ENCODE measurements at regions not wholly inside any gene's neighbourhood (a gene's known extent, or its start where the extent isn't known, plus 50 kb on each side); places are given as distances from the start of the nearest gene placed in this dataset.
"Not testable (repeated sequence)": the region's sequence is repeated elsewhere in the genome, so short reads cannot be mapped to it uniquely, and the experiment has no call there.

DNA sequence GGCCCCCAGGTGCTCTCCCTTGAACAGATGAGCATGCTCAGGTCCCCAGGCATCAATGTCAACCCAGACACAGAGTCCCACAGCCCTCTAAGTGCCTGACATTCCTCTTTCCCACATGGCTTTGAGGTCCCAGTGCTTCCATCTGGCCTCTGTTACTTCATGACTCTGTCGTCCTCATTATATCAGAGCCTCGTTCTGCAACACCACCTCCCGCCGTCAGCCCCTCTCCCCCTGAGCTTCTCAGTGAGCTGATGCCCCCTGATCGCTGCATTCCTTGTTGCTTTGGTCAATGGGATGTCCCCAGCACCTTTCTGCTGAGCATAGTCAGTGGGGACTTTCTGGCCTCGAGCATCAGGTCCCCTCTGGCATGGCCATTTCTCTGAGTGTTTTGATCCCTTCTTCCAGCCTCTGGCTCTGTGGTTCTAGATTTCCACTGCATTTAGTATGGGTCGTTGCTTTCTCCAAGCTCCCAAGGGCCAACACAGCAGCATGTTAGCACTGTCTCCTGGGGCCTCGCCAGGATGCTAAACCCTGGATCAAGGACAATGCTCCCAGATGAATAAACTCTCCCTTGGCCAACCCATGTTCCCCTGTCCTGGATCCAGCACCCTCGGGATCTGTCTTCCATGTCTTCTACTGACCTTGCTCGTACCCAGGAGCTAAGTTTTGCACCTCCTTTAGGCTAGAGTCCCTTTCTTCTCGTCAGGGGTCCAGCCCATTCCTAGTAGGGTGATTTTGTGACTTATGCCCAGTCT lies 143.2 kb upstream of the TWIST2 start:
- DNase-seq = no peak

DNA sequence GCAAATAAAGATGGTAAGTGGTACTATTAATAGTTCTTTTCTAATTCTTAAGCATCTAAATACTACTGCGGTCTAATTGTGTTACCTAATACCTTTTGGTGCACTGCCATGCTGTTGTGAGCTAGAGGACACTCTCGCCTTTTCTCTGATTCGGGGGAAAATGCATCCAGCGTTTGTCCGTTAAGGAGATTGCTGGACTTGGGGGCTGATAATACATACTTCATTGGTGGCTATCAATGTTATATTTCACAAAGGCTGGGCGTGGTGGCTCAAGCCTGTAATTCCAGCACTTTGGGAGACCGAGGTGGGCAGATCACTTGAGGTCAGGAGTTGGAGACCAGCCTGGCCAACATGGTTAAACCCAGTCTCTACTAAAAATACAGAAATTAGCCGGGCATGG lies 141.7 kb upstream of the TWIST2 start:
- no peak for DNase-seq

DNA sequence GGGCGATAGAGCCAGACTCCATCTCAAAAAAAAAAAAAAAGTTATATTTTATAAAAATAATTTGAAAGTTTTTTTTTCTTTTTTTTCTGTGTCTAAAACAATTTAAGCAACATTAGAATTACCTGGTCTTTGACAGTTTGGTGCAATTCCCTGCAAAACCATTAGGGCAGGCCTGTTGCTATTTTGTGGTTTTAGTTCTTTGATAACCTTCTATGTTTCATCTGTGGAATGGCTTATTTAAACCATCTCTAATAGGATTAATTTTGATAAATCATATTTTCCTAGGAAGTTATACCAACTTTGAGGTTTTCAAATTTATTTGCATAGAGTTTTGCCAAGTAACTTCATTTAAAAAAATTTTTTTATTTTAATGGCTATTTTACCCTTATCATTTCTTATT lies 141.2 kb upstream of the TWIST2 start:
- DNase-seq = no peak

DNA sequence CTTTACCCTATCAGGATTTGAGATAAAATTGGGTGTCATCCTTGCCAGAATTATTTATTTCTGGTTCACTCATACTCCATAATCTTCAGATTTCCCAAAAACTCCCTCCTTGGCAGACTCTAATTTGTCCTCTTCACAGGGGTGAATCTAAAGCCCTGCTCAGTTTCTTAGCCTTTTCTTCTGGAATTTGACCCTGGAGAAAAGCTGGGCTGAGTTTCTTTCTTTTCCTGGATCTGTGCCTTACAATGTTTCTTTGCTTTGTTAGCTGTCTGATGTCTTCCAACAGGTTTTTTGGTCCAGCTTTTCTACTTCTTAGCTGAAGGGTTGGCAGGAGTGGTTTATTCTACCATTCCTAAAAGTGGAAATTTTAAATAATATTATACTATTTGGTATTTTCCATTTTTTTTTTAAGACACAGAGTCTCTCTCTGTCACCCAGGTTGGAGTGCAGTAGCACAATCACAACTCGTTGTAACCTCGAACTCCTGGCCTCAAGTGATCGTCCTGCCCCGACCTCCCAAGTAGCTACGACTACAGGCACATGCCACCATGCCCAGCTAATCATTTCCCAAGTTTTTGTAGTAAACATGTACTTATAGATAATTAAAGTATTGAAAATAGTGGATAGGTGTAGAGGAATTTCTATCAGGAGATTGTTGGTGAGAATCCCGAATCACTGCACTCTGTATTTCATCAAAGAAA lies 138.4 kb upstream of the TWIST2 start:
- DNase-seq = no peak

DNA sequence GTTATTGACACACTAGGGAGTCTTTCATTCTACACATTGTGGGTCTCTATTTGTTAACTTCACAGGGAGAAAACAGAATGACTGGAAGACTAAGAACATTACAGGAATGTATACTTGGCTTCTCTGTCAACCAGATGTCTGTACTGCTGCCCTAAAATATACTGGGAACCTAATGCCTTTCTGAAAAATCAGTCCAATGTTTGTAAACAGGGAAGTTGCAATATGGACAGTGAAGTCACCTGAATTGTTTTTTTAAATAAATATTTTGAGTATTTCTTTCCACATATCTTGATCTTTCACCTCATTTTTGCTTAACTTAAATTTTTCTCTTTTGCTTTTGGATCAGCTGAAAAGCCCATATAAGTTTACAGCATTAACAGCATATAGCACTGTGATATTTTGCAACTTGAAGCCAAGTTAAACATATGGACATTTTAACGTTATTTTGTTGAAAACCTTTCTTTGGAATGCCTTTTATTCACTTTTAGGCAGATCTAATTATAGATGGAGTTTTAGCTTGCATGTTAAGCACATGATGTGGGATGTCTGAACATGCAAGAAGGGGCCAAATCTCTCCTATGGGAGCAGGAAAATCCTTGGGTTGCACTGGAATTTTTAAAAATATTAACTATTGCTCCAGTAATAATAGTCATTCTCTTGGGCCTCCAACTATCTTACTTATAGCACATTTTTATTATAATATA lies 137.7 kb upstream of the TWIST2 start:
- no peak for DNase-seq

DNA sequence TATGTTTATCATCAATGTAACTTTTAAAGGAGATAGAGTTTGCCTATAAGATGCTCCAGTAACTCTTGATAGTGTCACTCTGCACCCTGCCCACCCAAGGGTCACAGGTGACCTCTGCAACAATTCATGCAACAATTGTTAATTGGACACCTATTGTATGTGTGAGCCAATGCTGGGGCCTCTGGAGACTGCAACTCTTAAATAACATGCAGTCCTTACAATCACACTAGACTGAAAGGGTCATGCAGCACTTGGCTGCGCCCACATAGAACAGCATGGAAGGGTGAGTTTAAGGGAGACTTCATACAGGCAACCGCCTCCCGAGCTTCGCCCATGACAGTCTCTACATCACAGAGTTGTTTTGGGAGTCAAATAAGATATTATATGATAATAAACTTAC lies 137.1 kb upstream of the TWIST2 start:
- no peak for DNase-seq

DNA sequence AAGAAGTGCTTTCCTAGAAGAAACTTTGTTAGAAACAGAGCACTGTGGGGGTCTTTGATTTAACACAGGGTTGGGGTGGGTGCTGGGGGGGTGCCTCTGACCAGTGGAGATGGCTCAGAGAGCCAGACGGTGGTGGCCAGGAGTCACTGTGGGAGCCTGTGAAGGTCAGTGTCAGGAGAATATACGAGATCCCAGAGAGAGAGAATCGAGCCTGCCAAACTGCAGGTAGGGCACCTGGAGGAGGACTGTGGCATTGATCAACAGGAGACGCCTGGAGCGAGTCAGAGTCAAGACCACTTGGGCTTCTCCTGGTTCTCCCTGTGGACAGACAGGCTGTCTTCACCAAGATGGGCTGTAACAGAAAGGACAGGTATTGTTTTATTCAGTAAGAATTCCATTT lies 136.5 kb upstream of the TWIST2 start:
- DNase-seq = no peak

DNA sequence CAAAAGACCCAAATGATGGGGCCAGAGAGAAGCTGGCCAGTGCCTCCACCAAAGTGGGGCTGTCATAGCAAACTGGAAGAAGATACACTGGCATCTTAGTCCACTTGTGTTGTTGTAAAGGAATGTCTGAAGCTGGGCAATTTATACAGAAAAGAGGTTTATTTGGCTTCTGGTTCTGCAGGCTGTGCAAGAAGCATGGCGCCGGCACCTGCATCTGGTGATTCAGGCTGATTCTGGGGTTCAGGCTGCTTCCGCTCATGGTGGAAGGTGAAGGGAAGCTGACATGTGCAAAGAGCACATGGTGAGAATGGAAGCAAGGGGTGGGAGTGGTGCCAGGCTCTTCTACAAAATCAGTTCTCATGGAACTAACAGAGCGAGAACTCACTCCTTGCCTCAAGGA lies 135.9 kb upstream of the TWIST2 start:
- DNase-seq = no peak

DNA sequence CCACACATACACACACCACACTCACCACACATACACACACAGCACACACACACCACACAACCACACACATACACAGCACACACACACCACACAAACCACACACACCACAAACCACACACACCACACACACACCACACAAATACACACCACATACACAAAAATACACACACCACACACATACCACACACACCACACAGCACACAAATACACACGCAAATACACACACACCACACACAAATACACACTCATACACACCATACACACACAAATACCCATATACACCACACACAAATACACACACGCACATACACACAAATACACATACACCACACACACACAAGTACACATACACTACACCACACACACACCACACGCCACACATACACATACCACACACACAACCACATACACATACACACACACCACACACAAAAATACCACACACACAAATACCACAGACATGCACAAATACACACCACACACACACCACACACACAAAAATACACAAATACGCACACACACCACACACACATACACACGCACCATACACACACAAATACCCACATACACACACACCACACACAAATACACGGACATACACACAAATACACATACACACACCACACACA lies 134.6 kb upstream of the TWIST2 start:
- DNase-seq = no peak

DNA sequence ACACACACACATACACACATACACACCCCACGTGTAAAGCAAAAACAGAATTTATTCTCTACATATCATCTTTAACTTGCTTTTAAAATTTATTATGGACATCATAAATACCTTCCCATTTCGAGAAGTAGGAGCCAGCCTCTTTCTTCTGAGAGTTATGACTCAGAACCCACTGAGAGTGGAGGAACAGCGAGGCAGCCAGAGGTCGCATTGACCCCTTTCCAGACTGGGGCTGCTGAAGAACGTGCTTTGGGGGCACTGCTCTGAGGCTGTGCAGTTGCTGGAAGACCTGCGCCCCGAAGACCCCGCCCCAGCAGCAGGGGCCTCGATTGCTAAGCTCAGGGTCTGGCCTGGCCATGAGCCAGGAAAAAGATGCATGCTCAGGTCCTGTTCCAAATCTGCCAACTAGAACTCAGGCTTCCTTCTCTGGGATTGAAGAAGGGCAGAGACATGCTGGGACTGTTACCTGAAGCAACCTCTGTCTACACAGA lies 133.8 kb upstream of the TWIST2 start:
- DNase-seq = no peak

DNA sequence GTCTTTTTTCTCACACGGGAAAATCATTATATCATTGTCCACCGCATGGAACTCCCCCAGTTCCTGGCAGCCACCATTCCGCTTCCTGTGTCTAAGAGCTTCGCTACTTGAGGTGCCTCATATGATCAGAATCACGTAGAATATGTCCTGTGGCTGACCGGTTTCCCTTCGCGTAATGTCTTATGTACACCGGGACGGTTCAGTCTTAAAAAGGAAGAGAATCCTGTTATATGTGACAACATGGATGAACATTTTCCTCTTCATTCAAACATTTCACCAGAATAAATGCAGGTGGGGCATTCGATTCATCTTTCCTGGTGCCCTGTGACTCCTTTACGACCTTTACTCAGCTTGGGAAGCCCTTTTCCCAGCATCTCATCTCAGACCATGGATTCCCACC lies 131.7 kb upstream of the TWIST2 start:
- no peak for DNase-seq

DNA sequence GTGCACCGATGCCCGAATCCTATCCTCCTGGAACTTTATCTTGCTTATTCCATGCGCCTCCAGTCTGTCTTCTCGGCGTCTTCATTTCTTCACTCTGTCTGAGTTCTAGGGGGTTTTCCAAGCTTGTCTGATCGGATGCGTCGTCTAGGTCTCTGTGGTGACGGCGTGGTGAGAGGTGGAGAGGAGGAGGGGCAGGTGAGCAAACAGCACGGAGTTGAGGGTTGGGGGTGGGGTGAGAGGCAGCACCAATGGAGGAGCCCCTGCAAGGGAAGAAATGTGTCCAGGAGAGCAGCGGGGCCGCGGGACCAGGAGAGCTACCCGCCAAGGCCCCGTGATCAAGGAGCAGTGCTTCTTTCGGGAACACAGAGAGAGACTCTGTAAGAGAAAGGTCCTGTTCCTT lies 131.3 kb upstream of the TWIST2 start:
- DNase-seq = no peak

DNA sequence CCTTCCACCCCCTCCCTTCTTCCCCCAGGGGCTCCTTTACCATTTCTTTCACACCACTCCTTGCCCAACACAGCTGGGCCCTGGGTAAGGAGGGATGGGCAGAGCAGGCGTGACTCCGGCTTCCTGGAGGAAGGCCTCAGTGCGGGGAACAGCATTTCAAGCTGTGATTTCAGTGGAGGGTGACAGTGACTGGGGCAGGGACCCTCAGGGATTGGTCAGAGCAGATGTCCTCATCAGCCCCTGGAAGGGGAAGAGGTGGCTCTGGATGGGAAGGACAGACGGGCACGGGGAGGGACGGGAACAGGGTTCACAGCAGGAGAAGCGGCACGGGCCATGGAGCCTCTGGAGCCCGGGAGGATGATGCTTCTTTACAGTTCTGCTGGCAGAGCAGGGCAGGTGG lies 130.8 kb upstream of the TWIST2 start:
- no peak for DNase-seq

DNA sequence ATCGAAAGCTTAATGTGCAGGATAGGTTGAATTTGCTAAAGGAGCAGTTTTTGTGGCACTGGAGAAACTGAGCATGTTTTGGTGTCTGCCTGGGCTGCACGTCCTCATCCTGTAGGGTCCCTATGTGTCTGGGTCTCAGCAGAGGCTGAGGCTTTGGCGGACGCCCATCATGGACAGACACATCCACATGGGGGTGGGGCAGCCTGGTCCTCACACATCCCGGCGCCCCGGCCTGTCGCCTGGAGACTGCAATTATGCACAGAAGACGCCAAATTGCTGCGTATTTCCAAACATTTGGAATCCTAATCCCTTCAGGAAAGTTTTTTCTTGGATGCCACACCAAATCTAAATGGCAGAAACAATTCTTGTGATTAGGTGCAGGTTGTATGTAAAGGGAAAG lies 128.2 kb upstream of the TWIST2 start:
- no peak for DNase-seq

DNA sequence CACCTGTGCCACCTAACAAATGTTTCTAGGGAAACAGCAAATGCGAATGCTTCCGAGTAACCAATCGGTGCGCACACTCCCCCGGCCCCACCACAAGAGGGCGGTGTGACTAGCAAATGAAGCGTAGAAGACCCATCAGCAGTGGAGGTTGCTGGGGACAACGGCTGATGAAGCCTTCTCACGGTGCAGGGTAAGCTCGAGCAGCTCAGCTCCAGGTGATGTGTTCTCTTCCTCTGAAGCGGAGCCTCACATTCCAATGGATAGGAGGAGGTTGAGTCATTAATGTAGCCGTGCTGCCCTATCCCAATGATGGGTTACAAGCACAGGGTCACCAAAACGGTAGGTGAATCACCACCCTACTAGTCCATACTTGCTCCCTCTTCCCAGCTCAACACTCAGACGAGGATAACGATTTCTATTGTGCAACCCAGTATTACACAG lies 127.6 kb upstream of the TWIST2 start:
- no peak for DNase-seq

DNA sequence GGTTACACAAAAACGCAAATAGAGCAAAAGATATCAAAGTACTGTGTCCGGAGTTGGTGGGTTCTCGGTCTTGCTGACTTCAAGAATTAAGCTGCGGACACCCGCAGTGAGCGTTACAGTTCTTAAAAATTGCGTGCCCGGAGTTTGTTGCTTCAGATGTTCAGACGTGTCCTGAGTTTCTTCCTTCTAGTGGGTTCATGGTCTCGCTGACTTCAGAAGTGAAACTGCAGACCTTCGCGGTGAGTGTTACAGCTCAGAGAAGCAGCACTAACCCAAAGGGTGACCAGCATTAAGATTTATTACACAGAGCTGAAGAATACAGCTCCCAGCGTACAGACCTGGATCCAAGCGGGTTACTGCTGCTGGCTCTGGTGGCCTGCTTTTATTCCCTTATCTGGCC lies 125.7 kb upstream of the TWIST2 start:
- no peak for DNase-seq

DNA sequence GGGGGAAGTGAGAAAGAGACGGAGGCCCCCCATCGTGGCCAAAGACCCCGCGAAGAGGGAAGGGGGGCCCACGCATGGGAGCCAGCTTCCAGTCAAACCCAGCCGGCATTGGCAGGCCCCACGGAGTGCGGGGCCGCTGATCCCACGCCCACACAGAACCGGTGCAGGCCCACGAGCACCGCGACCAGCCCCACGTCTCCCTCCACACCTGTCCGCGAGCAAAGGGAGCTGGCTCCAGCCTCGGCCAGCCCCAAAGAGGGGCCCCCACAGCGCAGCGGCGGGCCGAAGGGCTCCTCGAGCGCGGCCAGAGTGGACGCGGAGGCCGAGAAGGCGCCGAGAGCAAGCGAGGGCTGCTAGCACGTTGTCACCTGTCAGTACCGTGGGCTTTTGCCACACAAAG lies 125.0 kb upstream of the TWIST2 start:
- DNase-seq = no peak

DNA sequence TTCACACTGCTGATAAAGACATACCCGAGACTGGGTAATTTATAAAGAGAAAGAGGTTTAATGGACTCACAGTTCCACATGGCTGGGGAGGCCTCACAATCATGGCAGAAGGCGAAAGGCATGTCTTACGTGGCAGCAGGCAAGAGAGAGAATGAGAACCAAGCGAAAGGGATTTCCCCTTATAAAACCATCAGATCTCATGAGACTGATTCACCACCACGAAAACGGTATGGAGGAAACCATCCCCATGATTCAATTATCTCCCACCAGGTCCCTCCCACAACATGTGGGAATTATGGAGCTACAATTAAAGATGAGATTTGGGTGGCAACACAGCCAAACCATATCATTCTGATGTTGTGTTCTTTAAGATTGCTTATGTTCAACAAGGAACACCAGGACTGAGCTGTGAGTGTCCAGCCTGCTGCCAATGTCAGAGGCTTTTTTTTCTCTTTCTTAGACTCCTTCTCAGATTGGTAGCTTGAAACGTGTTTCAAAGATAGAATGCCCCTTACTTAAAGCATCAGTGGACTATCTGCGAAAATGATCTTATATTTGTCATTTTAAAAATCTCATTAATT lies 124.1 kb upstream of the TWIST2 start:
- not testable (repeated sequence) for DNase-seq

DNA sequence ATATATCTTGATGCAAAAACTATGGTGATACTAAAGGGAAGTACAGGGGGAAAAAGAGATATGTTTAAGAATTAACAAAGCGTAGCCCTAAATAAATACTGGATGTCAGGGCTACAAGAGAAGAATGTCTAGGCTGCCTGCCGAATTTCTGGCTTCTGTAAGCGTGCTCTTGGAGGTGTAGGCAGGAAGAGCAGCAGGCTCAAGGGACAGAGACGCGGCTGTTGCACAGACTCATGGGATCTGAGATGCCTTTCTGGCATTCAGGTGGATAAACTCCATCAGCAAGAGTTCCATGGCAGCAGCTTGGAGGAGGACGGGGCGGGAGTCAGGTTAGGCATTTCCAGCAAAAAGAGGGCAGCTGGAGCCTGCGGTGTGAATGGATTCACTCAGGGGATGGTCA lies 123.2 kb upstream of the TWIST2 start:
- no peak for DNase-seq

DNA sequence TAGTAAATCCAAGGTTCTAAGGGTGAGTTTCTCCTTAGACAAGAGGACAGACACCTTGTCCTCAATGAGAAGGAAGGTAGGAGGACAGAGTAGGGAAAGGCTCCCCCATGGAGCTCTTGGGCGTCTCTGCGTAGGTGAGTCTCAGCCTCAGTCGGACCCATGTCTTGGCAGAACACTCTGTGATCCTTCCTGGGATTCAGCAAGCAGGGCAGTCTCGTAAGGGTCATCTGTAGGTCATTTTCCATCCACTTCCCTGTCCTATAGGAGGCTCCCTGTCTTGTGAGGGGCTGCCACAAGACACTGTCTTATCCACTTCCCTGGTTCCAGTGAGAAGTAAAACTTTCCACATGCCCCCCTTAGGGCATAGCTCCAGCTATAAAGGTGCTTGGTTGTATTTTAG lies 122.6 kb upstream of the TWIST2 start:
- no peak for DNase-seq

DNA sequence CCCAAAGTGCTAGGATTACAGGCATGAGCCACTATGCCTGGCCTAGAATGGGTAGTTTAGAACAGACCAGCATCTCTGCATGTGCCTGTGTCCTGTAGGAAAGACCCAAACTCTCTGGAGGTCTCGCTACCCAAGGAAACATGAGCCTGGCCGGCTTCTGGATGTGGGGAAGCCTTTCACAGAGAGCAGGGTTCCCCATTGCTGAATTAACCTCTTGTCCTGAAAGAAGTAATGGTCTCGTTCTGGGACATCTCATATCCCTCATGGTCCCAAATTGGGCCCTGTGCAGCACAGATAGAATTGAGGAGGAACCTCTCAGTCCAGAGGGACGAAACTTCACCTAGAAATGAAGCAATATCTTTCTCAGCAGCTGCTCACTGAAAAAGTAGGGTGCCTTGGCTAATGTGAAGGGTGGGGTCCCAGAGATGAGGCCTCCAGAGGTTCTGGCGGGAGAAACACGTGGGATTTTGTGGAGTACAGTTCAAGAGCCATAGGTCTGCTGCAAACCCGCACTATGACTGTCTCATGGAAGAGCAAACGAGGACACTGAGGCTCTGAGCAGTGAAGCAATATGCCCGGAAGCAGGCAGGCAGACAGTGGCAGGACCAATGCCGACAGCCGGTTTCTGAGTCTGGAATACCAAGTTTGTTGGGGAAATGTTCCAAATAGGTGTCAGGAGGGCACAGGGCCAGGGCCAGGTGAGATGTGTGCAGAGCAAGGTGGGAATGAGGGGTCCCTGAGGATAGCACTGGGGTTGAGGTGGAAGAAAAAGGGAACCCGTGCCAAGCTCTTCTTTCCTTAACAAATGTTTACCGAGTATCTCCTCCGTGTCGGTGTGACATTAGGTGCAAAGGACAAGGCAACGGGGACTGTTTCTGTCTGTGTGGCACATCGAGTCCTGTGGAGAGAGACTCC lies 121.0 kb upstream of the TWIST2 start:
- DNase-seq = no peak
